IPS-18a (cell line): ENCODE measurements at regions not wholly inside any gene's neighbourhood (a gene's known extent, or its start where the extent isn't known, plus 50 kb on each side); places are given as distances from the start of the nearest gene placed in this dataset.
"Not testable (repeated sequence)": the region's sequence is repeated elsewhere in the genome, so short reads cannot be mapped to it uniquely, and the experiment has no call there.

Experiments used
- H3K27ac ChIP-seq: one replicate; pipeline ENCODE4 v1.5.1; 2013; ENCODE audit warnings: low read length
- H3K27me3 ChIP-seq: one replicate; pipeline ENCODE4 v1.6.1; 2013; ENCODE audit warnings: mild to moderate bottlenecking, low read length; ENCODE audit not compliant: control insufficient read depth, insufficient read depth
- H3K36me3 ChIP-seq: one replicate; pipeline ENCODE4 v1.6.1; 2013; ENCODE audit warnings: low read depth, low read length; ENCODE audit not compliant: control insufficient read depth
- H3K4me1 ChIP-seq: one replicate; pipeline ENCODE4 v1.6.1; 2013; ENCODE audit warnings: low read depth, low read length; ENCODE audit not compliant: control insufficient read depth
- H3K4me3 ChIP-seq: one replicate; pipeline ENCODE4 v1.5.1; 2013; ENCODE audit warnings: low read length
- H3K9ac ChIP-seq: one replicate; pipeline ENCODE4 v1.6.1; 2013; ENCODE audit warnings: mild to moderate bottlenecking, low read length, moderate library complexity
- H3K9me3 ChIP-seq: one replicate; pipeline ENCODE4 v1.6.1; 2013; ENCODE audit warnings: low read depth, low read length; ENCODE audit not compliant: control insufficient read depth

DNA sequence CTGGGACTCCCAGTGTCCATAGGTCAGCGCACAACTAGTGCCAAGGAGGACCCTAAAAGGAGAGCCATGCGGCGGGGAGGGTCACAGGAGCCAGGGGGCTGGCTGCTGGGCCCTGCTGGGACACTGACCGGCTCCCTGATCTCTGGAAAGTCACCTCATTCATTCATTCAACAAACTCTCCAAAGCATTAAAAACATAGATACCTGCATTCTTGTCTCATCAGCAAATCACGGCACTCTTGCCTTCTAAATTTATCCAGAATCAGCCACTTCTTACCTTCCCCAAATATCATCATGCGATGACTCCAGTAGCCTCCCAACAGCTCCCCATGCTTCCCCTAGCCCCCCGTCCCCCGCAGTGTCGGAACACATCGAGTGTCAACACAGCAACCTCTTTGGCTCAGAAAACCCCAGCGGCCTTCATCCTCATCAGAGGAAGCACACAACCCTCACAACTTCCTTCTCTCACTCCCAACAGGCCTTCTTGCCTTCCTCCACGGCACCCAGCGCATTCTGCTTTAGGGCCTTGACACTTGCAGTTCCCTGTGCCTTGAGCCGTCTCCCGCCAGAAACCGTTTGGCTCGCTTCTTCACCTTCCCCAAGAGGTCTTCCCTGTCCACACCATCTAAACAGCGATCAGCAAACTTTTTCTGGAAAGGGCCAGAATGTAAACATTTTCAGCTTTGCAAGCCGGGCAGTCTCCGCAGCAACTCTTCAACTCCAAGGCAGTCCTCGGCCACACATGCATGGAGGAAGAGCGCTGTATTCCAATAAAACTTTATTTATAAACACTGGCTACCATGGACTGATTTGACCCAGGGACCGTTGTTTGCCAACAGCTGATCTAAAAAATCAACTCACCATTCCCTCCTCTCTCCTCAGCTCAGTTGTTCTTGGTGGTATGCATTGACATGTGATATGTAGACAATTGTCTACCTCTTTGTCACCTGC is 119.5 kb upstream of the TNRC6C start:
- no peaks in the 10 kb centered on the region for H3K9me3 ChIP-seq
- H3K4me3 ChIP-seq = no peak overlapping the region
- no peaks in the 10 kb centered on the region for H3K36me3 ChIP-seq
- H3K27ac ChIP-seq = no peak overlapping the region
- no peak overlapping the region for H3K9ac ChIP-seq
- no peaks in the 10 kb centered on the region for H3K27me3 ChIP-seq
- peaks cover 18% of the 10 kb centered on the region for H3K4me1 ChIP-seq

GRCh38 chr17:77839698-77840512 is 118.6 kb upstream of the TNRC6C start:
- H3K36me3 ChIP-seq = no peaks in the 10 kb centered on the region
- H3K9me3 ChIP-seq = no peaks in the 10 kb centered on the region
- H3K4me1 ChIP-seq = peaks cover 10% of the 10 kb centered on the region
- H3K4me3 ChIP-seq = no peak overlapping the region
- no peaks in the 10 kb centered on the region for H3K27me3 ChIP-seq
- H3K9ac ChIP-seq = no peak overlapping the region
- no peak overlapping the region for H3K27ac ChIP-seq

GRCh38 chr17:77840513-77841165 is 117.9 kb upstream of the TNRC6C start:
- peaks cover 7% of the 10 kb centered on the region for H3K4me1 ChIP-seq
- H3K9ac ChIP-seq = no peak overlapping the region
- H3K4me3 ChIP-seq = no peak overlapping the region
- H3K27ac ChIP-seq = no peak overlapping the region
- H3K36me3 ChIP-seq = no peaks in the 10 kb centered on the region
- H3K9me3 ChIP-seq = no peaks in the 10 kb centered on the region
- no peaks in the 10 kb centered on the region for H3K27me3 ChIP-seq

DNA sequence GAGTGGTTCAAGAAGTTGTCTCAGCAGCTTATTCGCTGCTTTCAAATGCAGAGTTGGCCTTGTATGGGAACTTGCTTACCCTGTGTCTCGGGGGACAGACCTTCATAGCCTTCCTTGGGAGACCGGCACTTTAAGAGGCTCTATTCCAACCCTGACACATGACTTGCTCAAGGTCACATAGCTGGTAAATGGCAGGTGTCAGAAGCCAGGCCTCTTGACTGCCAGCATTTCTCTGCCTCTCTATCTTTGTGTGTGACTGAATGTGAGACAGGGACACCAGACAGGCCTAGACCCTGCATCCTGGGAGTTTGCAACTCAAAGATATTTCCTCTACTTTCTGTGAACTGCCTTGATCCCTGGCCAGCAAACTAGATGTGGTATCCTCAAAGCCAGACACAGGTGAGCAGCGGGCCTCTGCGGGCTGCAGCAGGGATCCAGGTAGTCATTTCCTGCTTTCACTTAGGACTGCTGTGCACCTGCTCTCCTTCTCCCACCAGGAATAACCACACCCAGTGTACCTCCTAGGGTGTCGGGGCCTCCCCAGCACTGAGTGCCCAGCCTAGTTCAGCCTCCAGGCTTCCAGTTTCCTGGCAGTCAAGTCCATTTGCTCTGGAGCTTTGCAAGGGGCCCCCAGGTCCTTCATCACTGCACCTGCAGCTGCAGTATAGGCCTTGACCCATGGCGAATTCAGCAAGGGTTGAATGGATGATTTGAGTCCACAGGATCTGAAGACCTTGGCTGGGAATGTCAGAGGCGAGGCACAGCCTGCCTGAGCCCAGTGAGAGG is 116.6 kb upstream of the TNRC6C start:
- Histone ChIP-seq H3K9me3 (no peaks in the 10 kb centered on the region), H3K4me1 (peaks cover 7% of the 10 kb centered on the region), H3K4me3 (no peak overlapping the region), H3K36me3 (no peaks in the 10 kb centered on the region), H3K9ac (no peak overlapping the region), H3K27ac (no peak overlapping the region), H3K27me3 (no peaks in the 10 kb centered on the region)

GRCh38 chr17:77842528-77843147 is 115.9 kb upstream of the TNRC6C start:
- peaks cover 7% of the 10 kb centered on the region for H3K4me1 ChIP-seq
- H3K27me3 ChIP-seq = no peaks in the 10 kb centered on the region
- no peak overlapping the region for H3K4me3 ChIP-seq
- no peaks in the 10 kb centered on the region for H3K9me3 ChIP-seq
- H3K27ac ChIP-seq = no peak overlapping the region
- H3K36me3 ChIP-seq = no peaks in the 10 kb centered on the region
- H3K9ac ChIP-seq = no peak overlapping the region

DNA sequence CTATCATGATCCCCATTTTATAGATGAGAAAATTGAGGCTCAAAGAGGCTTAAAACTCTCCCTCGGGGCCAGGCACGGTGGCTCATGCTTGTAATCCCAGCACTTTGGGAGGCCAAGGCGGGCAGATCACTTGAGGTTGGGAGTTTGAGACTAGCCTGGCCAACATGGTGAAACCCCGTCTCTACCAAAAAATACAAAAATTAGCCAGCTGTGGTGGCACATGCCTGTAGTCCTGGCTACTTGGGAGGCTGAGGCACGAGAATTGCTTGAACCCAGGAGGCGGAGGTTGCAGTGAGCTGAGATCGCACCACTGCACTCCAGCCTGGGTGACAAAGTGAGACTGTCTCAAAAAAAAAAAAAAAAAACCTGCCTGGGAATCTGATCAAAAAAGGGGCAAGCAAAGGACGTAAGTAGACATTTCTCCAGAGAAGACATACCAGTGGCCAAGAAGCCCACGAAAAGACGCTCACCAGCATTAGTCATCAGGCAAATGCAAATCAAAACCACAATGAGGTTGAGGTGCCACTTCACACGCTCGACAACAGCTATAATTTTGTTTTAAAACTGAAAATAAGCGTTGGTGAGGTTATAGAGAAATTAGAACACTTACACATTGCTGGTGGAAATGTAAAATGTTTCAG is 115.1 kb upstream of the TNRC6C start:
- H3K36me3 ChIP-seq, H3K4me1 ChIP-seq, H3K27me3 ChIP-seq, H3K9ac ChIP-seq, H3K9me3 ChIP-seq, H3K27ac ChIP-seq, H3K4me3 ChIP-seq: not testable (repeated sequence)

DNA sequence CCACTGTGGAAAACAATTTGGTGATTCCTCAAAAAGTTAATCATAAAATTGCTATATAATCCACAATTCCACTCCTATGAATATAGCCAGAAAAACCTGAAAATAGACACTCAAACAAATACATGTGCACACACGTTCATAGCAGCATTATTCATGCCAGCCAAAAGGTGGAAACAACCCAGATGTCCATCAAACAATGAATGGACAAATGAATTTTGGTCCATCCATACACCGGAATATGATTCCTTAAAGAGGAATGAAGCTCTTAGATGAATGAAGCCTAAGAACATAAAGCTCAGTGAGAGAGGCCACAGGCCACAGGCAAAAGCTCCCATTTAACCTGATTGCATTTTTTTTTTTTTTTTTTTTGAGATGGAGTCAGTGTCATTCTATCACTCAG is 114.6 kb upstream of the TNRC6C start:
- Histone ChIP-seq H3K9ac (no peak overlapping the region), H3K4me3 (no peak overlapping the region), H3K4me1 (peaks cover 7% of the 10 kb centered on the region), H3K9me3 (no peaks in the 10 kb centered on the region), H3K27ac (no peak overlapping the region), H3K27me3 (no peaks in the 10 kb centered on the region), H3K36me3 (no peaks in the 10 kb centered on the region)

DNA sequence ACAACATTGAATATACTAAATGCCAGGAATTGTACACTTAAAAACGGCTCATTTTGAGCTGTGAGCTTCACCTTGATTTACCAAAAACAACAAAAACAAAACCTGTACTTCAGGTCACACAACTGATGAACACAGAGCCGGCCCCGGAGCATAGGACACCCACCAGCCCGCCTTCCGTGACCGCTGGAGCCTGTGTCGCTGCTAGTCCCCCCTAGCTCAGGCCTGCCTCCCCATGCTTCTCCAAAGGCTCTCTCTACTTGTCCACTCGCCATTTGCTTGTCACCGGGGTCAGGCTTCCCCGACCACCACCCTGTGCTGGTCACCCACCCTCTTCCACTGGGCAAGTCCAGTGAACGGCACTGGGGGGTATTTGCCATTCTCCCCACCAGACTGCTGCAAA is 113.8 kb upstream of the TNRC6C start:
- no peaks in the 10 kb centered on the region for H3K27me3 ChIP-seq
- H3K4me1 ChIP-seq = peaks cover 7% of the 10 kb centered on the region
- H3K27ac ChIP-seq = no peak overlapping the region
- H3K36me3 ChIP-seq = no peaks in the 10 kb centered on the region
- H3K9me3 ChIP-seq = no peaks in the 10 kb centered on the region
- no peak overlapping the region for H3K9ac ChIP-seq
- H3K4me3 ChIP-seq = no peak overlapping the region

- Histone ChIP-seq H3K27ac (no peak overlapping the region), H3K9me3 (no peaks in the 10 kb centered on the region), H3K4me3 (no peak overlapping the region), H3K27me3 (no peaks in the 10 kb centered on the region), H3K9ac (no peak overlapping the region), H3K36me3 (no peaks in the 10 kb centered on the region), H3K4me1 (peaks cover 4% of the 10 kb centered on the region)
These were observed 112.8 kb upstream of the TNRC6C start for GRCh38 chr17:77845541-77846225.

DNA sequence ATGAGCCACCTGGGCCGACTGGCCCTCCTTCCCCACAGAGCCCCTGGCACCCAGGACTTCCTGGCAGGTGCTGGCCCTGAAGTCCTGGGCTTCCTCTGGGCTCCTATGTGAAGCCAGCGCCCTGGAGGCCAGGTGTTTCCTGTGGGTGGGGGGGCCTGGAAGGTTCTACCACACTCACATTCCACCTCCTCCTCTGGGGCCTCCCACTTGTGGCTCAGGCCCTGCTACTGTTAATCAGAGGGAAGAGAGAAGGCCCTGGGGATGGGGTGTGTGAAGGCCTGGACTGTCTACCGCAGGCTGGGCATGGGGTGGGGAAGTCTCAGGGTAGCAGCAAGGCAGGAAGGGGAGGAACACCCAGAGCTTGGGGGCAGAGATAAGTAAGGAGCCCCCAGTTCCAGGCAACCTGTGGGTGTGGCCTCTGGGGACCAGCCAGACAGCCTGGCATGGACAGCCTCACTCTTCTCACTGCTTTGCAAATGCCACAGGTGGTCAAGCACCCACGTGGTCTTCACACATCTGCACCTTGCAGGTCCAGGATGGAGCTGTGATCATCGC is 111.9 kb upstream of the TNRC6C start:
- H3K4me1 ChIP-seq = peaks cover 3% of the 10 kb centered on the region
- H3K9ac ChIP-seq = no peak overlapping the region
- no peaks in the 10 kb centered on the region for H3K9me3 ChIP-seq
- no peak overlapping the region for H3K27ac ChIP-seq
- H3K27me3 ChIP-seq = no peaks in the 10 kb centered on the region
- H3K36me3 ChIP-seq = no peaks in the 10 kb centered on the region
- H3K4me3 ChIP-seq = no peak overlapping the region
